PC-3 (cell line): ENCODE measurements at regions not wholly inside any gene's neighbourhood (a gene's known extent, or its start where the extent isn't known, plus 50 kb on each side); places are given as distances from the start of the nearest gene placed in this dataset.

Experiments used
- ATAC-seq: fragments of 200-7000 bp; cut with Tn5 transposase; 2 replicates; pipeline ENCODE4 v1.9.1; 2020; ENCODE audit warnings: mild to moderate bottlenecking, moderate library complexity
- BruUV-seq: library from RNA; stranded (reverse); fragments of 400-500 nt; replicated peaks from 2 replicates; lab custom pipeline; 2021; lab: Mats Ljungman, UMichigan
- CTCF ChIA-PET: fragments of 300-600 bp; sonication (Branson Sonifier 250); formaldehyde crosslinking; loops from one replicate; lab custom pipeline; 2022; ENCODE audit warnings: antibody characterized with exemption; lab: Charles Lee
- POLR2A ChIA-PET: fragments of 300-600 bp; sonication (Branson Sonifier 250); formaldehyde crosslinking; loops from one replicate; lab custom pipeline; 2022; ENCODE audit warnings: antibody characterized with exemption; ENCODE audit not compliant: unreplicated experiment; lab: Charles Lee
- DNase-seq: peaks from one replicate; pipeline ENCODE4 v3.0.0-alpha.2; 2015
- H2AFZ ChIP-seq: fragments of 300-600 bp; sonication (generic); 2 replicates; pipeline ENCODE4 v1.6.0; 2016; ENCODE audit warnings: antibody characterized with exemption, low read length
- H3F3A ChIP-seq: fragments of 300-600 bp; sonication (generic); one replicate; pipeline ENCODE4 v1.6.0; 2017; ENCODE audit warnings: antibody characterized with exemption, low read length, control low read depth, mild to moderate bottlenecking; ENCODE audit not compliant: unreplicated experiment
- H3K27ac ChIP-seq: fragments of 300-600 bp; sonication (generic); 2 replicates; pipeline ENCODE4 v1.5.1; 2016; ENCODE audit warnings: mild to moderate bottlenecking, low read length
- H3K27me3 ChIP-seq: fragments of 300-600 bp; sonication (generic); 2 replicates; pipeline ENCODE4 v1.6.1; 2016; ENCODE audit warnings: low read length, mixed read lengths
- H3K36me3 ChIP-seq: fragments of 300-600 bp; sonication (generic); 2 replicates; pipeline ENCODE4 v1.6.1; 2016; ENCODE audit warnings: low read depth, mixed run types, low read length, mixed read lengths
- H3K4me1 ChIP-seq: fragments of 300-600 bp; sonication (generic); 2 replicates; pipeline ENCODE4 v1.5.1; 2016; ENCODE audit warnings: low read length; ENCODE audit not compliant: insufficient read depth
- H3K4me2 ChIP-seq: fragments of 300-600 bp; sonication (generic); 2 replicates; pipeline ENCODE4 v1.6.0; 2016; ENCODE audit warnings: low read length
- H3K4me3 ChIP-seq: fragments of 300-600 bp; sonication (generic); 2 replicates; pipeline ENCODE4 v1.5.1; 2016; ENCODE audit warnings: mild to moderate bottlenecking, low read length, mixed read lengths
- H3K79me2 ChIP-seq: fragments of 300-600 bp; sonication (generic); 2 replicates; pipeline ENCODE4 v1.6.1; 2017; ENCODE audit warnings: low read length, mixed read lengths
- H3K9ac ChIP-seq: fragments of 300-600 bp; sonication (generic); 2 replicates; pipeline ENCODE4 v1.6.0; 2016; ENCODE audit warnings: mild to moderate bottlenecking, low read length
- H3K9me2 ChIP-seq: fragments of 300-600 bp; sonication (generic); replicated peaks from 2 replicates; pipeline ENCODE4 v1.6.1; 2016; ENCODE audit warnings: mixed run types, low read length, mixed read lengths
- H3K9me3 ChIP-seq: fragments of 300-600 bp; sonication (generic); 2 replicates; pipeline ENCODE4 v1.6.1; 2016; ENCODE audit warnings: low read length, mixed read lengths
- H4K20me1 ChIP-seq: fragments of 300-600 bp; sonication (generic); 2 replicates; pipeline ENCODE4 v1.6.1; 2016; ENCODE audit warnings: low read length, mixed read lengths
- CTCF ChIP-seq: fragments of 300-600 bp; sonication (generic); conservative IDR thresholded peaks from 2 replicates; pipeline ENCODE4 v1.5.1; 2017; ENCODE audit warnings: antibody characterized with exemption, low read depth, mild to moderate bottlenecking, low read length
- EZH2 ChIP-seq: fragments of 300-600 bp; sonication (generic); IDR thresholded peaks from one replicate; pipeline ENCODE4 v1.6.1; 2017; ENCODE audit warnings: antibody characterized with exemption, mild to moderate bottlenecking, low read length; ENCODE audit not compliant: unreplicated experiment
- EZH2phosphoT487 ChIP-seq: fragments of 300-600 bp; sonication (generic); IDR thresholded peaks from 2 replicates; pipeline ENCODE4 v1.6.1; 2018; ENCODE audit warnings: mild to moderate bottlenecking, antibody characterized with exemption, low read length, borderline replicate concordance
- intact Hi-C: fragments of 100-400 bp; cut with micrococcal nuclease; formaldehyde crosslinking; loops from 2 replicates; pipeline ENCODE4 v1.9.0; 2023

GRCh38 chr6:139823808-139824126 is 449.3 kb upstream of the CITED2 start:
- POLR2A ChIA-PET: no interaction called here
- intact Hi-C loops: no loop called here
- TF ChIP-seq CTCF (no peak), EZH2phosphoT487 (no peak), EZH2 (no peak)
- H3K4me3 ChIP-seq: no peak overlapping the region
- H3K4me1 ChIP-seq: peaks cover 15% of the 10 kb centered on the region; the same call in 1 of the 2 replicates
- CTCF ChIA-PET: no interaction called here
- H3K4me2 ChIP-seq: no peak overlapping the region
- no peak for DNase-seq
- no peaks in the 10 kb centered on the region for H3K27me3 ChIP-seq
- H3K9me3 ChIP-seq: no peaks in the 10 kb centered on the region
- H3K36me3 ChIP-seq: no peaks in the 10 kb centered on the region
- H3K9me2 ChIP-seq: no peaks in the 10 kb centered on the region
- H3K79me2 ChIP-seq: no peaks in the 10 kb centered on the region
- H2AFZ ChIP-seq: no peak overlapping the region
- H3K27ac ChIP-seq: no peak overlapping the region
- no peak overlapping the region for H3K9ac ChIP-seq
- BruUV-seq: no TSS peak
- no peaks in the 10 kb centered on the region for H4K20me1 ChIP-seq
- no peaks in the 10 kb centered on the region for H3F3A ChIP-seq
- ATAC-seq: no peak

- H3K36me3 ChIP-seq: no peaks in the 10 kb centered on the region
- H3K4me3 ChIP-seq: no peak overlapping the region
- no peak overlapping the region for H2AFZ ChIP-seq
- H3K9ac ChIP-seq: no peak overlapping the region
- peaks cover 15% of the 10 kb centered on the region; the same call in 1 of the 2 replicates for H3K4me1 ChIP-seq
- no peaks in the 10 kb centered on the region for H3K9me3 ChIP-seq
- POLR2A ChIA-PET: no interaction called here
- TF ChIP-seq CTCF: no peak
- no peak for TF ChIP-seq EZH2phosphoT487
- TF ChIP-seq EZH2: no peak
- no peaks in the 10 kb centered on the region for H3F3A ChIP-seq
- intact Hi-C loops: no loop called here
- DNase-seq (no peak), ATAC-seq (no peak)
- H3K27me3 ChIP-seq: no peaks in the 10 kb centered on the region
- H3K4me2 ChIP-seq: no peak overlapping the region
- BruUV-seq: no TSS peak
- no peaks in the 10 kb centered on the region for H4K20me1 ChIP-seq
- CTCF ChIA-PET: no interaction called here
- no peaks in the 10 kb centered on the region for H3K9me2 ChIP-seq
- no peak overlapping the region for H3K27ac ChIP-seq
- no peaks in the 10 kb centered on the region for H3K79me2 ChIP-seq
These were observed 448.8 kb upstream of the CITED2 start for GRCh38 chr6:139823099-139823807.

- Histone ChIP-seq H3K9ac (no peak overlapping the region), H3K4me1 (peaks cover 15% of the 10 kb centered on the region; the same call in 1 of the 2 replicates), H3K4me3 (no peak overlapping the region), H3K79me2 (no peaks in the 10 kb centered on the region), H3K27ac (no peak overlapping the region), H3K27me3 (no peaks in the 10 kb centered on the region), H3K36me3 (no peaks in the 10 kb centered on the region), H3K9me3 (no peaks in the 10 kb centered on the region), H3F3A (no peaks in the 10 kb centered on the region), H3K9me2 (no peaks in the 10 kb centered on the region), H3K4me2 (no peak overlapping the region), H2AFZ (no peak overlapping the region), H4K20me1 (no peaks in the 10 kb centered on the region)
- no peak for TF ChIP-seq CTCF
- no peak for TF ChIP-seq EZH2
- TF ChIP-seq EZH2phosphoT487: no peak
- no peak for DNase-seq
- no peak for ATAC-seq
- POLR2A ChIA-PET: interaction anchor here (0.7 kb wide), 1 partner anchor 115 kb away, joined by 8 read pairs; no protein-coding TSS in a partner anchor
- intact Hi-C loops: no loop called here
- no TSS peak for BruUV-seq
- CTCF ChIA-PET: no interaction called here
These were observed 447.3 kb upstream of the CITED2 start for GRCh38 chr6:139821676-139822223.
